ENCODE measurements at regions not wholly inside any gene's neighbourhood (a gene's known extent, or its start where the extent isn't known, plus 50 kb on each side); places are given as distances from the start of the nearest gene placed in this dataset.

DNA sequence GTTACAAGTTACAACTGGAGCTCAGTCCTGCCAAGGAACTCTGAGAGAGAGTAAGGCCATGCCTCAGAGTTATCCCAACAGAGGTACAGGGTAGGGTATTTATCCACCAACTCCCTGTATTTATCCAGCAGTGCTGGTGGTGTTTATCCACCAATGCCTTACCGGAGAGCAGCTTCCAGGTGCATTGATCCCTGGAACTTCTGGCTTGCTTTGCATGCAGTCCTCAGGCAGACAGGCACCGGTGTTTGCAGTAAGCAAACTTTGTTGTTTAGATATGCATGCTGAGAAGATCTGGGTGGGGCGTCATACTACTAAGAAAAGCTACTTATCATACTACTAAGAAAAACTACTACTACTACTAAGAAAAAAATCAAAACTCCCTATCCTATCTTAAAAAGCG is 92.4 kb downstream of the CYP26A1 start:
- TF ChIP-seq POLR2AphosphoS5 (IDR thresholded peaks at IDR 0.05) (no peak), POLR2A (IDR thresholded peaks at IDR 0.05) (no peak)
- TF ChIP-seq, protein P1, sequence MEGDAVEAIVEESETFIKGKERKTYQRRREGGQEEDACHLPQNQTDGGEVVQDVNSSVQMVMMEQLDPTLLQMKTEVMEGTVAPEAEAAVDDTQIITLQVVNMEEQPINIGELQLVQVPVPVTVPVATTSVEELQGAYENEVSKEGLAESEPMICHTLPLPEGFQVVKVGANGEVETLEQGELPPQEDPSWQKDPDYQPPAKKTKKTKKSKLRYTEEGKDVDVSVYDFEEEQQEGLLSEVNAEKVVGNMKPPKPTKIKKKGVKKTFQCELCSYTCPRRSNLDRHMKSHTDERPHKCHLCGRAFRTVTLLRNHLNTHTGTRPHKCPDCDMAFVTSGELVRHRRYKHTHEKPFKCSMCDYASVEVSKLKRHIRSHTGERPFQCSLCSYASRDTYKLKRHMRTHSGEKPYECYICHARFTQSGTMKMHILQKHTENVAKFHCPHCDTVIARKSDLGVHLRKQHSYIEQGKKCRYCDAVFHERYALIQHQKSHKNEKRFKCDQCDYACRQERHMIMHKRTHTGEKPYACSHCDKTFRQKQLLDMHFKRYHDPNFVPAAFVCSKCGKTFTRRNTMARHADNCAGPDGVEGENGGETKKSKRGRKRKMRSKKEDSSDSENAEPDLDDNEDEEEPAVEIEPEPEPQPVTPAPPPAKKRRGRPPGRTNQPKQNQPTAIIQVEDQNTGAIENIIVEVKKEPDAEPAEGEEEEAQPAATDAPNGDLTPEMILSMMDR (IDR thresholded peaks at IDR 0.05) = no peak

All from gastroesophageal sphincter (tissue), 3 donors.